Neural crest cell (in vitro differentiated cells): ENCODE measurements at regions not wholly inside any gene's neighbourhood (a gene's known extent, or its start where the extent isn't known, plus 50 kb on each side); places are given as distances from the start of the nearest gene placed in this dataset.

Experiments
- DNase-seq: peaks from one replicate; pipeline ENCODE4 v3.0.0; 2021; ENCODE audit warnings: low read depth, mixed read lengths, low spot score
- H3K27ac Mint-ChIP-seq: one replicate; pipeline ENCODE4 v1.8.0; 2021; ENCODE audit warnings: mild to moderate bottlenecking, mixed read lengths; ENCODE audit not compliant: unreplicated experiment
- H3K27me3 Mint-ChIP-seq: 2 replicates; pipeline ENCODE4 v1.8.0; 2021; ENCODE audit warnings: low read depth, mild to moderate bottlenecking, mixed read lengths
- H3K36me3 Mint-ChIP-seq: 2 replicates; pipeline ENCODE4 v1.8.0; 2021; ENCODE audit warnings: low read depth, mild to moderate bottlenecking, mixed read lengths
- H3K4me1 Mint-ChIP-seq: 2 replicates; pipeline ENCODE4 v1.8.0; 2021; ENCODE audit warnings: mixed read lengths
- H3K4me3 Mint-ChIP-seq: one replicate; pipeline ENCODE4 v1.8.0; 2021; ENCODE audit warnings: mild to moderate bottlenecking, mixed read lengths
- H3K9me3 Mint-ChIP-seq: 2 replicates; pipeline ENCODE4 v1.8.0; 2021; ENCODE audit warnings: mixed read lengths
- CTCF ChIP-seq: fragments of 200-600 bp; sonication (generic); conservative IDR thresholded peaks from 2 replicates; pipeline ENCODE4 v1.5.0; 2021; ENCODE audit warnings: antibody characterized with exemption, mild to moderate bottlenecking

- TF ChIP-seq CTCF = no peak
- H3K9me3 Mint-ChIP-seq = no peaks in the 10 kb centered on the region
- peaks cover 31% of the 10 kb centered on the region for H3K4me1 Mint-ChIP-seq
- no peaks in the 10 kb centered on the region for H3K27me3 Mint-ChIP-seq
- H3K4me3 Mint-ChIP-seq = no peak overlapping the region
- H3K36me3 Mint-ChIP-seq = no peaks in the 10 kb centered on the region
- H3K27ac Mint-ChIP-seq = no peak overlapping the region
- DNase-seq = no peak
Measured at GRCh38 chr4:81522711-81523110, 51.0 kb upstream of the RASGEF1B start.

- peaks cover 3% of the 10 kb centered on the region for H3K9me3 Mint-ChIP-seq
- peaks cover 31% of the 10 kb centered on the region for H3K4me1 Mint-ChIP-seq
- TF ChIP-seq CTCF = no peak
- H3K4me3 Mint-ChIP-seq = no peak overlapping the region
- peaks cover 2% of the 10 kb centered on the region for H3K27me3 Mint-ChIP-seq
- no peak overlapping the region for H3K27ac Mint-ChIP-seq
- no peak for DNase-seq
- H3K36me3 Mint-ChIP-seq = no peaks in the 10 kb centered on the region
Measured at GRCh38 chr4:81521708-81522107, 50.0 kb upstream of the RASGEF1B start.
